ENCODE measurements at regions not wholly inside any gene's neighbourhood (a gene's known extent, or its start where the extent isn't known, plus 50 kb on each side); places are given as distances from the start of the nearest gene placed in this dataset.

DNA sequence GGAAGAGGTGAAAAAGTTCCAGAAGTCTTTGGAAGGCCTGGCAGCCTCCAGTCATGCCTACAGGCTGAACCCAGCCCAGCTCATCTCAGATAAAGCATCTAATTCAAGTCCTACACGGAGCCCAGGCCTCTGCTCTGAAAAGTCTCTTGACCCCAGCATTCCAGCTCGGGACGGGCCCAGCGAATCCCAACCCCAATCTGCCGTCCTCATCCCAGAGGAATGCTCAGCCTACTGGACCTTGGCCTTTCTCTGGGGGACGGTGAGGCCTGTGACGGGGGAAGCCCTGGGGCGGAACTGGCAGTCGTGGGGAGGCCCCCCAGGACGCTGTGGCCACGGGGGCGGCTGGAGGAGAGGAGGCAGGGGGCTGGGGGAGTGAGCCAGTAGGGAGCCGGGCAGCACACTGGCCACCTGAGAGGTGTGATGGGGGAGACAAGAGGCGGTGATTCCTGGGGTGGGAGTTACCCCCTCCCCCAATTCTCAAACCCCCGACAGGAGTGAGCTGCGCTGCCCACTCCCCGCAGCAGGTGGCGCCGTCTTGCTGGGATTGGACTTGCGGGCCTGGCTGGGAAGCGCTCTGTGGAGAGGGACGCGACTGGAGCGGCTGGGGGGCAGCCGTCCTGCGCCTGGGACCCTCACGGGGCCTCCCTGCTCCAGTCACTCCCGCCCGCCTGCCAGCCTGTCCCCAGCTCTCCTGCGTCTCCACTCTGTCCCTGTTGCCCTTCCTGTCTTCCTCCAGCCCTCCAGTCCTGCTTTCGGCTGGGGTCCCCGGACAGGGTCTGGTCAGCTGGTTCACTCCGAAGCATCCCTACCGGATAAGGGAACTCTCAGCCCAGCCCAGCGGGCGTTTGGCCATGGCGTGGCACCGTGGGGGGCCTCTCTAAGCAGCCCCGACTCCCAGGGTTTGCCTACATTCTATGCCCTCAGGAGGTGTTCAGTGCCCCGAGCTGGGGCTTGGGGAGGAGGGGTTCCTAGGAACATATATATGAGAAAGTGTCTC, 182.6 kb upstream of the HAAO start (continued):
- TF ChIP-seq, protein P1, sequence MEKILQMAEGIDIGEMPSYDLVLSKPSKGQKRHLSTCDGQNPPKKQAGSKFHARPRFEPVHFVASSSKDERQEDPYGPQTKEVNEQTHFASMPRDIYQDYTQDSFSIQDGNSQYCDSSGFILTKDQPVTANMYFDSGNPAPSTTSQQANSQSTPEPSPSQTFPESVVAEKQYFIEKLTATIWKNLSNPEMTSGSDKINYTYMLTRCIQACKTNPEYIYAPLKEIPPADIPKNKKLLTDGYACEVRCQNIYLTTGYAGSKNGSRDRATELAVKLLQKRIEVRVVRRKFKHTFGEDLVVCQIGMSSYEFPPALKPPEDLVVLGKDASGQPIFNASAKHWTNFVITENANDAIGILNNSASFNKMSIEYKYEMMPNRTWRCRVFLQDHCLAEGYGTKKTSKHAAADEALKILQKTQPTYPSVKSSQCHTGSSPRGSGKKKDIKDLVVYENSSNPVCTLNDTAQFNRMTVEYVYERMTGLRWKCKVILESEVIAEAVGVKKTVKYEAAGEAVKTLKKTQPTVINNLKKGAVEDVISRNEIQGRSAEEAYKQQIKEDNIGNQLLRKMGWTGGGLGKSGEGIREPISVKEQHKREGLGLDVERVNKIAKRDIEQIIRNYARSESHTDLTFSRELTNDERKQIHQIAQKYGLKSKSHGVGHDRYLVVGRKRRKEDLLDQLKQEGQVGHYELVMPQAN (conservative IDR thresholded peaks at IDR 0.05) = no peak
- TF ChIP-seq PML (IDR thresholded peaks at IDR 0.05; ENCODE audit: low read length) (no peak), SIX5 (IDR thresholded peaks at IDR 0.05; ENCODE audit: low read depth, low read length, severe bottlenecking) (no peak), KLF5 (IDR thresholded peaks at IDR 0.05; ENCODE audit: partially characterized antibody) (no peak), ZNF217 (IDR thresholded peaks at IDR 0.05) (no peak), GABPA (IDR thresholded peaks at IDR 0.05; ENCODE audit: low read depth) (no peak), MXI1 (IDR thresholded peaks at IDR 0.05; ENCODE audit: low read depth, low read length) (no peak), CBX3 (IDR thresholded peaks at IDR 0.05; ENCODE audit: borderline replicate concordance, low read depth) (no peak), ZZZ3 (IDR thresholded peaks at IDR 0.05; ENCODE audit: control insufficient read depth, insufficient read length, low read depth) (no peak), YBX1 (IDR thresholded peaks at IDR 0.05) (no peak), LARP7 (IDR thresholded peaks at IDR 0.05) (no peak), ASH2L (IDR thresholded peaks at IDR 0.05; ENCODE audit: borderline replicate concordance, low read depth) (no peak), PAX5 (IDR thresholded peaks at IDR 0.05; ENCODE audit: borderline replicate concordance, low read depth, low read length) (no peak), BACH1 (IDR thresholded peaks at IDR 0.05; ENCODE audit: borderline replicate concordance) (no peak), CHD2 (IDR thresholded peaks at IDR 0.05; ENCODE audit: borderline replicate concordance, low read depth, low read length) (peak; percentile 72), RFX5 (IDR thresholded peaks at IDR 0.05; ENCODE audit: low read depth, low read length) (no peak), ZBED1 (IDR thresholded peaks at IDR 0.05; ENCODE audit: borderline replicate concordance) (no peak), SUPT20H (IDR thresholded peaks at IDR 0.05; ENCODE audit: borderline replicate concordance, control insufficient read depth, low read depth, low read length) (no peak), MTA2 (IDR thresholded peaks at IDR 0.05; ENCODE audit: low read depth) (no peak), NFYB (IDR thresholded peaks at IDR 0.05; ENCODE audit: insufficient read depth, low read depth, low read length) (no peak), CHD1 (IDR thresholded peaks at IDR 0.05; ENCODE audit: low read depth, low read length) (no peak)
- TF ChIP-seq, protein P2, sequence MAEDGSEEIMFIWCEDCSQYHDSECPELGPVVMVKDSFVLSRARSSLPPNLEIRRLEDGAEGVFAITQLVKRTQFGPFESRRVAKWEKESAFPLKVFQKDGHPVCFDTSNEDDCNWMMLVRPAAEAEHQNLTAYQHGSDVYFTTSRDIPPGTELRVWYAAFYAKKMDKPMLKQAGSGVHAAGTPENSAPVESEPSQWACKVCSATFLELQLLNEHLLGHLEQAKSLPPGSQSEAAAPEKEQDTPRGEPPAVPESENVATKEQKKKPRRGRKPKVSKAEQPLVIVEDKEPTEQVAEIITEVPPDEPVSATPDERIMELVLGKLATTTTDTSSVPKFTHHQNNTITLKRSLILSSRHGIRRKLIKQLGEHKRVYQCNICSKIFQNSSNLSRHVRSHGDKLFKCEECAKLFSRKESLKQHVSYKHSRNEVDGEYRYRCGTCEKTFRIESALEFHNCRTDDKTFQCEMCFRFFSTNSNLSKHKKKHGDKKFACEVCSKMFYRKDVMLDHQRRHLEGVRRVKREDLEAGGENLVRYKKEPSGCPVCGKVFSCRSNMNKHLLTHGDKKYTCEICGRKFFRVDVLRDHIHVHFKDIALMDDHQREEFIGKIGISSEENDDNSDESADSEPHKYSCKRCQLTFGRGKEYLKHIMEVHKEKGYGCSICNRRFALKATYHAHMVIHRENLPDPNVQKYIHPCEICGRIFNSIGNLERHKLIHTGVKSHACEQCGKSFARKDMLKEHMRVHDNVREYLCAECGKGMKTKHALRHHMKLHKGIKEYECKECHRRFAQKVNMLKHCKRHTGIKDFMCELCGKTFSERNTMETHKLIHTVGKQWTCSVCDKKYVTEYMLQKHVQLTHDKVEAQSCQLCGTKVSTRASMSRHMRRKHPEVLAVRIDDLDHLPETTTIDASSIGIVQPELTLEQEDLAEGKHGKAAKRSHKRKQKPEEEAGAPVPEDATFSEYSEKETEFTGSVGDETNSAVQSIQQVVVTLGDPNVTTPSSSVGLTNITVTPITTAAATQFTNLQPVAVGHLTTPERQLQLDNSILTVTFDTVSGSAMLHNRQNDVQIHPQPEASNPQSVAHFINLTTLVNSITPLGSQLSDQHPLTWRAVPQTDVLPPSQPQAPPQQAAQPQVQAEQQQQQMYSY (CRISPR knock-in tag; IDR thresholded peaks at IDR 0.05) = no peak
- TF ChIP-seq, protein P3, sequence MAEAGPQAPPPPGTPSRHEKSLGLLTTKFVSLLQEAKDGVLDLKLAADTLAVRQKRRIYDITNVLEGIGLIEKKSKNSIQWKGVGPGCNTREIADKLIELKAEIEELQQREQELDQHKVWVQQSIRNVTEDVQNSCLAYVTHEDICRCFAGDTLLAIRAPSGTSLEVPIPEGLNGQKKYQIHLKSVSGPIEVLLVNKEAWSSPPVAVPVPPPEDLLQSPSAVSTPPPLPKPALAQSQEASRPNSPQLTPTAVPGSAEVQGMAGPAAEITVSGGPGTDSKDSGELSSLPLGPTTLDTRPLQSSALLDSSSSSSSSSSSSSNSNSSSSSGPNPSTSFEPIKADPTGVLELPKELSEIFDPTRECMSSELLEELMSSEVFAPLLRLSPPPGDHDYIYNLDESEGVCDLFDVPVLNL (IDR thresholded peaks at IDR 0.05; ENCODE audit: low read depth, low read length) = no peak
- TF ChIP-seq, protein P4, sequence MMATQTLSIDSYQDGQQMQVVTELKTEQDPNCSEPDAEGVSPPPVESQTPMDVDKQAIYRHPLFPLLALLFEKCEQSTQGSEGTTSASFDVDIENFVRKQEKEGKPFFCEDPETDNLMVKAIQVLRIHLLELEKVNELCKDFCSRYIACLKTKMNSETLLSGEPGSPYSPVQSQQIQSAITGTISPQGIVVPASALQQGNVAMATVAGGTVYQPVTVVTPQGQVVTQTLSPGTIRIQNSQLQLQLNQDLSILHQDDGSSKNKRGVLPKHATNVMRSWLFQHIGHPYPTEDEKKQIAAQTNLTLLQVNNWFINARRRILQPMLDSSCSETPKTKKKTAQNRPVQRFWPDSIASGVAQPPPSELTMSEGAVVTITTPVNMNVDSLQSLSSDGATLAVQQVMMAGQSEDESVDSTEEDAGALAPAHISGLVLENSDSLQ (IDR thresholded peaks at IDR 0.05) = no peak
